ENCODE measurements at regions not wholly inside any gene's neighbourhood (a gene's known extent, or its start where the extent isn't known, plus 50 kb on each side); places are given as distances from the start of the nearest gene placed in this dataset.
"Not testable (repeated sequence)": the region's sequence is repeated elsewhere in the genome, so short reads cannot be mapped to it uniquely, and the experiment has no call there.

GRCh38 chr7:93022931-93023478, 94.8 kb downstream of the SAMD9 start:
- not testable (repeated sequence) for TF ChIP-seq EZH2 (IDR thresholded peaks at IDR 0.05; ENCODE audit: borderline replicate concordance, insufficient read depth, low read length, poor library complexity, severe bottlenecking); CTCF (IDR thresholded peaks at IDR 0.05; ENCODE audit: poor library complexity, severe bottlenecking); RAD21 (conservative IDR thresholded peaks at IDR 0.05); EP300 (conservative IDR thresholded peaks at IDR 0.05; ENCODE audit: poor library complexity, severe bottlenecking); SMC3 (conservative IDR thresholded peaks at IDR 0.05; ENCODE audit: poor library complexity); REST (IDR thresholded peaks at IDR 0.05; ENCODE audit: borderline replicate concordance)

Measured in neural cell (in vitro differentiated cells).